PFSK-1 (cell line): ENCODE measurements at regions not wholly inside any gene's neighbourhood (a gene's known extent, or its start where the extent isn't known, plus 50 kb on each side); places are given as distances from the start of the nearest gene placed in this dataset.

Experiments used
- POLR2AphosphoS5 ChIP-seq: IDR thresholded peaks from 2 replicates; pipeline ENCODE4 v1.6.1; 2012; ENCODE audit warnings: low read depth, mild to moderate bottlenecking, control low read depth, low read length, moderate library complexity
- SIN3A ChIP-seq: IDR thresholded peaks from 2 replicates; pipeline ENCODE4 v1.6.1; 2012; ENCODE audit warnings: mild to moderate bottlenecking, low read length, moderate library complexity, borderline replicate concordance; ENCODE audit not compliant: insufficient read depth
- TAF1 ChIP-seq: IDR thresholded peaks from 2 replicates; pipeline ENCODE4 v1.6.1; 2012; ENCODE audit warnings: low read length, control low read depth, borderline replicate concordance; ENCODE audit not compliant: insufficient read depth

GRCh38 chr6:21331235-21331634 is 262.3 kb upstream of the SOX4 start:
- TF ChIP-seq POLR2AphosphoS5, result no peak
- TF ChIP-seq TAF1, result no peak
- TF ChIP-seq SIN3A, result no peak
